GM19043 (cell line): ENCODE measurements at regions not wholly inside any gene's neighbourhood (a gene's known extent, or its start where the extent isn't known, plus 50 kb on each side); places are given as distances from the start of the nearest gene placed in this dataset.

Source experiments
- ATAC-seq: cut with Tn5 transposase; IDR thresholded peaks from one replicate; pipeline ENCODE4 v1.9.1; 2021; ENCODE audit warnings: low read depth; ENCODE audit not compliant: unreplicated experiment

DNA sequence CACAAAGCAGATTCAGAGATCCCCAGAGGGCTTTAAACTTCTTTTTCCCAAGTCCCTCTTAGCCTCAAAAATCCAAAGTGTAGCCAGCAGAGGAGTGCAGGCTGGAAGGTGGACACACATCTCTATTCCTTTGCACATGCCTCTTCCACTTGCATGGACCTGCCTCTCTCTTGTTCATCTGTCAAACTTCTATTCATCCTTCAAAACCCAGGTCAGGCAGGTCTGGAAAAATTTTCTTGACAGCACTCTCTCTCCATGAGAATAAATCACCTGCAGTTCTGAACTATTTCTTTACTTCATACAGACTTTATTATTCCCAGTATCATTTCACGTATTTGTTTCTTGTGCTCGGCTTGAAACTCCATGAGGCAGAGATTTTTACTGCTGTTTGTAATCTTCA, 127.5 kb downstream of the SS18 start:
- ATAC-seq = no peak

DNA sequence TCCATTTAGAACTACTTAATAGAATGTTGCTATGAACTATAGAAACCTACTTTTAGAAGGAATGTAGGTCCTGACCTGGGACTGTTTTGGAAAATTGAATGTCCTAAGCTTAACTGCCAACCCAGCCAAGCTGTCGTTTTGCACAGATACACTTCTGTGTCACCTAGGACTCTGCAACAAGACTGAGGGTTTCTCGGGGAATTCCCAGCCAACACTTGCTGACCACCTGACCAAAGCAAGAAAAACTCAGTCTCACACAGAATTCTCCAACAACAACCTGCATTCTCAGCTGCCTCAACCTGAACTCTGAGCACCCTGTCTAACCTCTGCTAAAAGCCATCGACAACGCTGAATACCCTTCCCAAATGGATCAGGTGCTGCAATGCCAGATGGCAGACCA, 128.2 kb downstream of the SS18 start:
- ATAC-seq = no peak

DNA sequence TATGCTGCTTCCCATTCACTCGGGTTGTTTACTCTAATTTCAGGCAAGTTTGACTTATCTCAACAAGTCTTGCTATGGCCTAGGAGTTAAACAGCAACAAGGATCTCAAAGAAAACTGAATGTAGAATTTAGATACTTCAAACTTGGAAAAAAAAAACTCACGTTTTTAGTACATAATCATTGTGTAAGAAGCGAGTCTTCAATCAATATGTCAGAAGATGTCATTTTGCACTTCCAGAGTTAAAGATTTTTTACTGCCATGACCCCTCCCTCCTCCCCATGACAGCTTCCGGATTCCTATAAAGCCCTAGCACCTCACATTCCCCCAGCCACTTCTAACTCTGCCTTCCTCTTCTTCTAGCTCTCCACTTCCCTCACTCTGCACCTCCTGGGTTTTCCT, 133.4 kb downstream of the SS18 start:
- no peak for ATAC-seq

- no peak for ATAC-seq
Measured at GRCh38 chr18:25953111-25953510, 137.3 kb downstream of the SS18 start.

DNA sequence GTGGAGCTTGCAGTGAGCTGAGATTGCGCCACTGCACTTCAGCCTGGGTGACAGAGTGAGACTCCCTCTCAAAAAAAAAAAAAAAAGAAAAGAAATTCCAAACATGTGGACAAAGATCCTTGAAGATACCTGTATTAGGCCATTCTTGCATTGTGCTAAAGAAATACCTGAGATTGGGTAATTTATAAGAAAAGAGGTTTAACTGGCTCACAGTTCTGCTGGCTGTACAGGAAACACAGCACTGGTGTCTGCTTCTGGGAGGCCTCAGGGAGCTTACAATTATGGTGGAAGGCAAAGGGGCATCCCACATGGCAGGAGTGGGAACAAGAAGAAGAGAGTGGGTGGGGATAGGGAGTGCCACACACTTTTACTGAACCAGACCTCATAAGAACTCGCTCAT, 140.1 kb downstream of the SS18 start:
- no peak for ATAC-seq

DNA sequence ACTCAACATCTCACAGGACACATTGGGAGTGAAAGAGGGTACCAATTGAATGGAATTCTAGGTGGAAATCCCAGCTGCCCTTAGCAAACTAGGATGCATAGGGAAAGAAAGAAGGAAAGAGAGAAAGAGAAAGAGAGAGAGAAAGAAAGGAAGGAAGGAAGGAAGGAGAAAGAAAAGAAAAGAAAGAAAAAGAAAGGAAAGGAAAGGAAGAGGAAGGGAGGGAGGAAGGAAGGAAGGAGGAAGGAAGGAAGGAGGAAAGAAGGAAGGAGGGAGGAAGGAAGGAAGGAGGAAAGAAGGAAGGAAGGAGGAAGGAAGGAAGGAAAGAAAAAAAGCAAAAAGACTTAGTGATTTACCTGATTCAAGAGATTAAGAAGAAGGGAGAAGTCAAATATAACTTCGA, 143.9 kb downstream of the SS18 start:
- ATAC-seq = no peak

DNA sequence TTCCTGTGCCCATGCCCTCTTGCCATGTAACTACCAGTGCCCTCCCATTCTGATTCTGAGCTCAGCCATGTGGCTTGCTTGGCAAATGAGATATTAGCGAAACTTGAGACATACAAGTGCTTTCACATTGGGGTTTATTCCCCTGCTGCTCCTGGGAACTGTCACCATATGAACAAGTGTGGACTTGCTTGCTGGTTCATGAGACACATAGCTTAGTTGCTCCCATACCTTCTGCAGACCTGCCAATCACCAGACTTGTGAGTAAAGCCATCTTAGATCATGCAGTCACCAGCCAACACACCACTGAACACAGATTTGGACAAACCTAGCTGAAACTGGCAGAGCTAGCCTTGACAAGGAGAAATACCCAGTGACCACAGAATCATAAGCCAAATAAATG, 155.1 kb downstream of the SS18 start:
- no peak for ATAC-seq

DNA sequence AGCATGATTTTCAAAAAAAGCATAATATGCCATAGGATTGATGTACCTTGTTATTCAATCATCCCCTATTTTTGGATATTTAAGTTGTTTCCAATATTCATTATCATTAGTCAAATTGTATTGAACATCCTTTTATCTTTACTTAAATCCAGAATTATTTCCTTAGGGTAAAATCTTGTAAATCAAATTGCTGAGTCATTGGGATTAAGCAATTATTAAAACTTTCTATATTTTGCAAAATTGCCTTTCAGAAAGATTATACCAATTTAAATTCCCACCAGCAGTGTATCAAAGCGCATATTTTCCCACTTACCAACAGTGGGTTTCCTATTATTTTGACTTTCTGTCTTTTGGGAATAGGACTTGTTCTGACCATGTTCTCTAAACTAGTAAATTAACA, 159.3 kb downstream of the SS18 start:
- ATAC-seq = no peak

DNA sequence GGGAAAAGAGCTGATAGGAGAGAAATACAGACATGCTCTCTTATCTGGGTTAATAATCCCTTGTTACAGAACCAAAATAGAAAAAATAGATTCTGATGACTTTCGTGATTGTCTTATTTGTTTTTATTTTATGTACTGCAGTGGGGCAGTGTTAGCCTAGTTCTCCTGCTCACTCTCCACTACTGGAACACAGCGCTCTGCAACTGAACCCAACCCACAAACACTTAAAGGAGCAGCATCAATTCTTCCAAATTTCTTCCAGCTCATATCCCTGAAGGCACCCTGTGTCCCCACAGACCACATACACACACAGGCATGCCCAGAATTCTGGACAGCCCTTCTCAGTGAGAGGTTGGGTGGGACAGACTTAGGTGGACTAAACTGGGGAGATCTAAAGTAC, 160.6 kb downstream of the SS18 start:
- ATAC-seq = no peak

DNA sequence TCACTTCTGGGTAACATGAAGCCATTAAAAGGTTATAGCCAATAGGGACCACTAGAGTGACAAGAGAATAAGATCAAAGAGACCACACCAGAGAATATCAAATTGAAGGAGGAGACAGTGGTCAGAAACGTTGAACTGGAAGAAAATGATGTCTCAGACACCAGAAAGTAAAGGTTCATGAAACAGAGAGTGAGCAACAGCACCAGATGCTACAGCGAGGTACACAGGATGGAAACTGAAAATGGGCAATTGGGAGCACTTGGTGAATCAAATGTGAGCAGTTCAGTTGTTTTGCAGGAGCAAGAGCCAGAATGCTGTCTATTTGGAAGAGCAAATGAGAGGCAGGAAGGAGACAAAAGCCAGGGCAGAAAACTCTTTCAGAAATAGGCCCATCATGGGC, 162.6 kb downstream of the SS18 start:
- ATAC-seq = no peak

DNA sequence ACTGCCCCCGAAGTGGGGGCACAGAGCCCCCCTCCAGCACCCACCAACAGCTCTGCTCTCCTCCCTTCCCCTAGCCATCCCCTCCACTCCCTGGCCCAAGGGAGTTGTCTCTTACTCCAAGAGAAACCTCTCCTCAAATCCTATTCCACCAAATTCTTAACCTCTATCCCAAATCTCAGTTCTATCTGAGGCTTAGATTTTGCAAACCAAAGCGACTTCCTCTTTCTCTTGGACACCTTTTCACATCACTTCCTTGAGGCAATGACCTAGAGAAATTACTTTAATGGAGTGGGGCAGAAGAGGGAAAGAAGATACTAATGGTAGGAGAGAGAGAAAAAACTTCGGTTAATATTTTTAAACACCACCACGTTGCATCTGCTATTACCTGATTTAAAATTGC, 167.2 kb downstream of the SS18 start:
- no peak for ATAC-seq

GRCh38 chr18:25921677-25922421, 168.6 kb downstream of the SS18 start:
- peak; percentile 69 for ATAC-seq

- no peak for ATAC-seq
Measured at GRCh38 chr18:25915907-25916306, 174.5 kb downstream of the SS18 start.

DNA sequence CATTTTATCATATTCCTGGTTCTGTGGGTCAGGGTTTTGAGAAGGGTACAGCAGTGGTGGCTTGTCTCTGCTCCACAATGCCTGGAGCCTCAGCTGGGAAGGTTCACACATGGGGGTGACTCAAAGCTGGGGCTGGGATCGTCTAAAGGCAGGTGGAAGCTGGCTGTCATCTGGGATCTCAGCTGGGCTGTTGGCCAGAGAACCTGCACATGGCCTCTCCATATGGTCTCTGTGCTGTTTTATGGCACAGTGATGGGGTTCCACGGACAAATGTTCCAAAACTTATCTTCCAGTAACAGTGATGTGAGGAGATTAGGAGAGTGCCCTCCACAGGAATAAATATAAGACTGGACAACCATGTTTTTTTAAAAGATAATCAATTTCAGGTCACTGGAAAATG, 191.4 kb downstream of the SS18 start:
- no peak for ATAC-seq

- ATAC-seq = no peak
Measured at GRCh38 chr18:25896956-25897355, 193.5 kb downstream of the SS18 start.

DNA sequence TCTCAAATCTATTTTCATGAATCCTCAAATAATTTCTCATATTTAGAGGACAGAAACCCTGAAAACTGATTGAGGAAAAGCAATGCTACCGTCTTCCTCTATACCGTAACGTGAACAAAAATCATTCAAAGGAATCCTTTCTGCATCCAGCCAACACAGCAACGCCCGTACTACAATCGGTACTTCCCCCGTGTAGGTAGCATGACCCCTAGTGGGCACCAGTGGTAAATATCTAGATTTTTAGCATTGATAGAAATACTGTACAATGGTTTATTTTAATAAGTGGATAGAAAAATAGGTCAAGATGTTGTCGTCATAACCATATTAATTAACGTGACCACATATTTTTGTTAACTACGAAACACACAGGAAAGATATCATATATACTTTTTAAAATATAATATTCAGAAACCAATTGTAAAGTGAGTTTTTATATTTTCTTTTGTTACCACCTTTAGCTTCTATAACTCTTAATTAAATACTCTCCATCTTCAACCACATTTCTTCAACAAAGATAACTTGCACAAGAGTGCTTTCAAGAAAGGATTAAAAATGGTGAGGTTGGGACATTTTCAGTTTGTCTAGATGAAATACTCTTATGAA, 194.1 kb downstream of the SS18 start:
- ATAC-seq = peak; percentile 71

DNA sequence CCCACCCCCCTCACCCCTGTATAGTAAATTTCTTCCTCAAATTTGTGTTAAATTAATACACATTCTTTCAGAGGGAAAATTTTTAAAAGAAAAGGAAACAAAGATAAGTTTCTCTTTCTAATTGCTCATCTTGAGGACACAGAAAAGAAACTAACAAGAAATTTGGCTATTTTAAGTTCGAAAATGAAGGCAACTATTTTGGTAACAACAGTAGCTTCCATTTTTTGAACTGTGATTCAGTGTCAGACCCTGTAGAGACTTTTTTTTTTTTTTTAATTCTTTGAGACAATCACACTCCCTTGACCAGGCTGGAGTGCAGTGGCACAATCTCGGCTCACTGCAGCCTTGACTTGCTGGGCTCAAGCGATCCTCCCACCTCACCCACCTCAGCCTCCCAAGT, 194.9 kb downstream of the SS18 start:
- peak; percentile 26 for ATAC-seq

DNA sequence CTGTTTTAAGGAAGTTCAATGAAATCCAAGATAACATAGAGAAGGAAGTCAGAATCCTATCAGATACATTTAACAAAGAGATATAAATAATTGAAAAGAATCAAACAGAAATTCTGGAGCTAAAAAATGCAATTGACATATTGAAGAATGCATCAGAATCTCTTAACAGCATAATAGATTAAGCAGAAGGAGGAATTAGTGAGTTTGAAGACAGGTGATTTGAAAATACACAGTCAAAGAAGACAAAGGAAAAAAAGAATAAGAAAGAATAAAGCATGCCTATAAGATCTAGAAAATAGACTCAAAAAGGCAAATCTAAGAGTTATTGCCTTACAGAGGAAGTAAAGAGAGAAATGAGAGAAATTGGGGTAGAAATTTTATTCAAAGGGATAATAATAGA, 204.1 kb downstream of the SS18 start:
- ATAC-seq = no peak

GRCh38 chr18:25883091-25883490, 207.3 kb downstream of the SS18 start:
- ATAC-seq = no peak

DNA sequence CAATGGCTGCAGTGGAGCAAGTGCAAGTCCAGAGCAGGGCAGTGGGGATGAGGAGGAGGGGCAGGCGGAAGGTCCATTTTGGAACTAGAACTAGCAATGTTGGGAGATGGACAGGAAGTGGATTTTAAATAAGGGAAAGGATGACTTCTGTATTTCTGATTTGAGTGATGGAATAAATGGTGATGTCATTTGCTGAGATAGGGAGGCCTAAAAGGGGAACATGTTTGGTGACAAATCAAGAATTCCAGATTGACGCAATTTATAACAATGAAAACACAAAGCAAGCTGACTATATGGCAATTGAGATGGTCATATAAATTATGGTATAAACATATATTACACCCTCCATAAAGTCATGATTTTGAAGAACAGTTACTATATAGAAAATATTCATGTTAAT, 209.3 kb downstream of the SS18 start:
- ATAC-seq = no peak

- ATAC-seq = no peak
Measured at GRCh38 chr18:25880441-25880840, 210.0 kb downstream of the SS18 start.

- ATAC-seq = no peak
Measured at GRCh38 chr18:25876330-25876948, 214.0 kb downstream of the SS18 start.
